OCI-LY1 (cell line): ENCODE measurements at regions not wholly inside any gene's neighbourhood (a gene's known extent, or its start where the extent isn't known, plus 50 kb on each side); places are given as distances from the start of the nearest gene placed in this dataset.

Source experiments
- H2AFZ ChIP-seq: fragments of 200-600 bp; sonication (generic), shearing (Covaris generic); 2 replicates; pipeline ENCODE4 v1.6.0; 2014; ENCODE audit warnings: antibody characterized with exemption, mild to moderate bottlenecking, low read length
- H3F3A ChIP-seq: fragments of 200-600 bp; sonication (generic), shearing (Covaris generic); 2 replicates; pipeline ENCODE4 v1.6.0; 2014; ENCODE audit warnings: mild to moderate bottlenecking, antibody characterized with exemption, low read length, moderate library complexity; ENCODE audit not compliant: insufficient read depth
- H3K27ac ChIP-seq: fragments of 200-600 bp; sonication (generic); 2 replicates; pipeline ENCODE4 v1.5.1; 2014; ENCODE audit warnings: low read length, mixed run types, mild to moderate bottlenecking, low read depth; ENCODE audit not compliant: poor library complexity, severe bottlenecking
- H3K27me3 ChIP-seq: fragments of 200-600 bp; sonication (generic); 2 replicates; pipeline ENCODE4 v1.6.0; 2014; ENCODE audit warnings: antibody characterized with exemption, mild to moderate bottlenecking, low read length, moderate library complexity; ENCODE audit not compliant: insufficient read depth
- H3K36me3 ChIP-seq: fragments of 200-600 bp; sonication (generic); 2 replicates; pipeline ENCODE4 v1.6.1; 2014; ENCODE audit warnings: mild to moderate bottlenecking, antibody characterized with exemption, low read length, moderate library complexity, mixed read lengths; ENCODE audit not compliant: insufficient read depth
- H3K4me1 ChIP-seq: fragments of 200-600 bp; sonication (generic); 2 replicates; pipeline ENCODE4 v1.5.1; 2014; ENCODE audit warnings: mild to moderate bottlenecking, low read length, moderate library complexity; ENCODE audit not compliant: insufficient read depth, severe bottlenecking
- H3K4me2 ChIP-seq: fragments of 200-600 bp; sonication (generic), shearing (Covaris generic); 2 replicates; pipeline ENCODE4 v1.6.1; 2014; ENCODE audit warnings: low read length
- H3K4me3 ChIP-seq: fragments of 200-600 bp; sonication (generic); 2 replicates; pipeline ENCODE4 v1.5.1; 2014; ENCODE audit warnings: low read length, low read depth, mild to moderate bottlenecking, mixed read lengths; ENCODE audit not compliant: poor library complexity, severe bottlenecking
- H3K79me2 ChIP-seq: fragments of 200-600 bp; shearing (Covaris generic); 2 replicates; pipeline ENCODE4 v1.6.1; 2016; ENCODE audit warnings: mixed run types, low read length, mixed read lengths; ENCODE audit not compliant: insufficient read depth
- H3K9ac ChIP-seq: fragments of 200-600 bp; sonication (generic), shearing (Covaris generic); 2 replicates; pipeline ENCODE4 v1.6.1; 2014; ENCODE audit warnings: mild to moderate bottlenecking, low read length, mixed read lengths
- H3K9me2 ChIP-seq: fragments of 200-600 bp; sonication (generic), shearing (Covaris generic); 2 replicates; pipeline ENCODE4 v1.6.1; 2014; ENCODE audit warnings: low read depth, mild to moderate bottlenecking, low read length, mixed read lengths
- H3K9me3 ChIP-seq: fragments of 200-600 bp; shearing (Covaris generic); 2 replicates; pipeline ENCODE4 v1.6.1; 2014; ENCODE audit warnings: low read length, mixed read lengths
- H4K20me1 ChIP-seq: fragments of 200-600 bp; sonication (generic), shearing (Covaris generic); 2 replicates; pipeline ENCODE4 v1.6.0; 2016; ENCODE audit warnings: mild to moderate bottlenecking, low read length; ENCODE audit not compliant: insufficient read depth
- CTCF ChIP-seq: fragments of 200-600 bp; sonication (generic), shearing (Covaris generic); IDR thresholded peaks from 2 replicates; pipeline ENCODE4 v1.5.1; 2017; ENCODE audit warnings: mild to moderate bottlenecking, antibody characterized with exemption, low read length, moderate library complexity, mixed read lengths
- EZH2 ChIP-seq: fragments of 200-600 bp; sonication (generic), shearing (Covaris generic); IDR thresholded peaks from 2 replicates; pipeline ENCODE4 v1.8.0; 2017; ENCODE audit warnings: borderline replicate concordance, mixed run types, mild to moderate bottlenecking, antibody characterized with exemption, low read length, moderate library complexity, mixed read lengths

- Histone ChIP-seq H3K9ac (no peak overlapping the region), H3K79me2 (no peaks in the 10 kb centered on the region), H4K20me1 (no peaks in the 10 kb centered on the region), H3K9me3 (no peaks in the 10 kb centered on the region), H3K4me2 (no peak overlapping the region), H3K9me2 (no peaks in the 10 kb centered on the region), H3K4me3 (no peak overlapping the region), H3K27me3 (no peaks in the 10 kb centered on the region; the same call in 1 of the 2 replicates), H3K36me3 (no peaks in the 10 kb centered on the region), H3K27ac (no peak overlapping the region), H3F3A (no peaks in the 10 kb centered on the region), H3K4me1 (no peaks in the 10 kb centered on the region), H2AFZ (no peak overlapping the region)
- TF ChIP-seq CTCF = no peak
- TF ChIP-seq EZH2 = no peak
Measured at GRCh38 chr3:170761103-170761502, 108.9 kb downstream of the RPL22L1 start.

GRCh38 chr3:170760174-170760526, 109.8 kb downstream of the RPL22L1 start:
- no peak overlapping the region for H3K4me2 ChIP-seq
- H3K9me2 ChIP-seq = no peaks in the 10 kb centered on the region
- no peaks in the 10 kb centered on the region; the same call in 1 of the 2 replicates for H3K27me3 ChIP-seq
- no peaks in the 10 kb centered on the region for H3K79me2 ChIP-seq
- no peaks in the 10 kb centered on the region for H4K20me1 ChIP-seq
- no peaks in the 10 kb centered on the region for H3K9me3 ChIP-seq
- no peaks in the 10 kb centered on the region for H3F3A ChIP-seq
- no peaks in the 10 kb centered on the region for H3K36me3 ChIP-seq
- H3K4me3 ChIP-seq = no peak overlapping the region
- H2AFZ ChIP-seq = no peak overlapping the region
- H3K9ac ChIP-seq = no peak overlapping the region
- H3K4me1 ChIP-seq = no peaks in the 10 kb centered on the region
- no peak overlapping the region for H3K27ac ChIP-seq
- TF ChIP-seq EZH2 = no peak
- no peak for TF ChIP-seq CTCF

GRCh38 chr3:170759511-170760173, 110.4 kb downstream of the RPL22L1 start:
- no peak overlapping the region for H3K9ac ChIP-seq
- no peak overlapping the region for H3K27ac ChIP-seq
- no peaks in the 10 kb centered on the region for H4K20me1 ChIP-seq

More at GRCh38 chr3:170759511-170760173, 110.4 kb downstream of the RPL22L1 start:
- TF ChIP-seq EZH2 = no peak
- no peak for TF ChIP-seq CTCF
- Histone ChIP-seq H3K79me2 (no peaks in the 10 kb centered on the region), H3K36me3 (no peaks in the 10 kb centered on the region), H3K4me2 (no peak overlapping the region), H3K9me3 (no peaks in the 10 kb centered on the region), H3K27me3 (no peaks in the 10 kb centered on the region; the same call in 1 of the 2 replicates), H3F3A (no peaks in the 10 kb centered on the region), H3K9me2 (no peaks in the 10 kb centered on the region), H3K4me3 (no peak overlapping the region), H2AFZ (no peak overlapping the region), H3K4me1 (no peaks in the 10 kb centered on the region)
